GM12873 (cell line): ENCODE measurements at regions not wholly inside any gene's neighbourhood (a gene's known extent, or its start where the extent isn't known, plus 50 kb on each side); places are given as distances from the start of the nearest gene placed in this dataset.
A peak's percentile ranks its signal among the peaks of the same experiment; 100 is the strongest.

Experiments
- CTCF ChIP-seq: IDR thresholded peaks from 2 replicates; pipeline ENCODE4 v1.5.1; 2012; ENCODE audit warnings: low read depth, mild to moderate bottlenecking, moderate library complexity, low read length, control low read depth; ENCODE audit not compliant: insufficient read depth; ENCODE audit errors: missing control alignments

GRCh38 chr2:234669621-234670020, 172.7 kb upstream of the ARL4C start:
- peak; percentile 21 for TF ChIP-seq CTCF

- TF ChIP-seq CTCF: no peak
These were observed 172.1 kb upstream of the ARL4C start for GRCh38 chr2:234669001-234669400.

GRCh38 chr2:234666911-234667310, 170.0 kb upstream of the ARL4C start:
- no peak for TF ChIP-seq CTCF

GRCh38 chr2:234665304-234665703, 168.4 kb upstream of the ARL4C start:
- no peak for TF ChIP-seq CTCF

GRCh38 chr2:234661849-234662248, 165.0 kb upstream of the ARL4C start:
- TF ChIP-seq CTCF: no peak

GRCh38 chr2:234661175-234661574, 164.3 kb upstream of the ARL4C start:
- TF ChIP-seq CTCF: no peak

GRCh38 chr2:234655706-234656105, 158.8 kb upstream of the ARL4C start:
- no peak for TF ChIP-seq CTCF

- TF ChIP-seq CTCF: no peak
These were observed 154.0 kb upstream of the ARL4C start for GRCh38 chr2:234650911-234651310.
